Sigmoid colon (tissue), 6 donors: ENCODE measurements at regions not wholly inside any gene's neighbourhood (a gene's known extent, or its start where the extent isn't known, plus 50 kb on each side); places are given as distances from the start of the nearest gene placed in this dataset.

ENCODE experiments used
- DNase-seq: peaks from one replicate; pipeline ENCODE4 v3.0.0-alpha.2; 2019
- H3K27ac ChIP-seq, 4 donors: fragments of 200-600 bp; sonication (generic); one replicate each; pipeline ENCODE4 v1.5.1; 2016 to 2019; ENCODE audit warnings: mild to moderate bottlenecking in 1 of 4
- H3K27me3 ChIP-seq, 3 donors: fragments of 200-600 bp; sonication (generic); one replicate each; pipeline ENCODE4 v1.5.1; 2019; ENCODE audit warnings: mild to moderate bottlenecking in 1 of 3
- H3K36me3 ChIP-seq, 4 donors: fragments of 200-600 bp; sonication (generic); one replicate each; pipeline ENCODE4 v1.5.1; 2016 to 2019
- H3K4me1 ChIP-seq, 4 donors: fragments of 200-600 bp; sonication (generic); one replicate each; pipeline ENCODE4 v1.5.1; 2017 to 2019
- H3K4me3 ChIP-seq, 4 donors: fragments of 200-600 bp; sonication (generic); one replicate each; pipeline ENCODE4 v1.5.1; 2017 to 2019; ENCODE audit warnings: mild to moderate bottlenecking in 2 of 4, moderate library complexity in 1 of 4
- H3K9me3 ChIP-seq, 4 donors: fragments of 200-600 bp in 3 of 4; sonication (generic) in 3 of 4; one replicate each; pipeline versions ENCODE4 v1.5.1 to v1.6.1; 2013 to 2019
- CTCF ChIP-seq, 4 experiments: fragments of 450-650 bp in 3 of 4; fragments of 200-600 bp in 1 of 4; IDR thresholded peaks; one replicate each; pipeline ENCODE4 v1.5.1; 2016 to 2019; ENCODE audit warnings: antibody characterized with exemption in 4 of 4, mild to moderate bottlenecking in 3 of 4, moderate library complexity in 2 of 4
- EP300 ChIP-seq, 4 donors: sonication (generic); formaldehyde crosslinking; IDR thresholded peaks; one replicate each; pipeline ENCODE4 v1.6.1; 2017; ENCODE audit warnings: antibody characterized with exemption in 4 of 4
- POLR2A ChIP-seq, 2 donors: fragments of 450-650 bp; IDR thresholded peaks; one replicate each; pipeline ENCODE4 v1.6.1; 2016; ENCODE audit warnings: antibody characterized with exemption in 2 of 2, mild to moderate bottlenecking in 2 of 2, moderate library complexity in 2 of 2
- POLR2AphosphoS5 ChIP-seq, 4 donors: sonication (generic); formaldehyde crosslinking; IDR thresholded peaks; one replicate each; pipeline ENCODE4 v1.6.1; 2017; ENCODE audit warnings: antibody characterized with exemption in 4 of 4
- WGBS, 2 donors: extraction: QIAGEN DNeasy Blood & Tissue Kit; methylation state at CpG; one replicate each; pipeline ENCODE4 v1.1.7; 2013; 5-methylcytosine and 5-hydroxymethylcytosine counted together
- intact Hi-C: fragments of 100-400 bp; cut with DNase I; formaldehyde crosslinking; loops from one replicate; pipeline ENCODE4 v1.15.1; 2023
- donor health status: healthy with polysubstance abuse.
- donor health status: healthy.

DNA sequence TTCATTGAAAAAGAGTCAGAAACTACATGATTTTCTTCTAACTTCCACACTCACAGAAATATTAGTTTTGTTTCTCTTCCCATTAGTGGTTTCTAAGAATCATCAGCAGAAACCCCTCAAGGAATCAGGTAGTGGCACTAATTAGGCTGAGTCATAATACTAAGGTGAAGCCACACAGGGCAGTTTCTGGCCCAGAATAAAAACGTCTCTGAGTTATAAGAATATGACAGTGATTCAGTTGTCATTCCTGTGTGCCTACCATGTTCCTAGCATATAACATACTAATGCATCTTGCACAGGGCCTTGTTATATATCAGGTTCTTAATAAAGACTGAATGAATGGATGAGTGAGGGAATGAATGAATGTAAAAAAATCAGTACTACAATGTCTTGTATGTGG lies 206.0 kb upstream of the PLEKHG7 start:
- TF ChIP-seq POLR2AphosphoS5 (IDR thresholded peaks at IDR 0.05) = no peak
- TF ChIP-seq EP300 (IDR thresholded peaks at IDR 0.05) = no peak
- no peak for TF ChIP-seq POLR2A (IDR thresholded peaks at IDR 0.05)
- no peak for TF ChIP-seq CTCF (IDR thresholded peaks at IDR 0.05)
- H3K4me1 ChIP-seq = no peaks in the 10 kb centered on the region
- intact Hi-C loops = no loop called here
- H3K4me3 ChIP-seq = no peak overlapping the region
- H3K27ac ChIP-seq = no peak overlapping the region
- 64 to 68% methylated on average over 1 of the region's 1 CpG for WGBS, 2 donors
- H3K36me3 ChIP-seq = no peaks in the 10 kb centered on the region
- no peak for DNase-seq
- no peaks in the 10 kb centered on the region for H3K9me3 ChIP-seq
- H3K27me3 ChIP-seq = no peaks in the 10 kb centered on the region

DNA sequence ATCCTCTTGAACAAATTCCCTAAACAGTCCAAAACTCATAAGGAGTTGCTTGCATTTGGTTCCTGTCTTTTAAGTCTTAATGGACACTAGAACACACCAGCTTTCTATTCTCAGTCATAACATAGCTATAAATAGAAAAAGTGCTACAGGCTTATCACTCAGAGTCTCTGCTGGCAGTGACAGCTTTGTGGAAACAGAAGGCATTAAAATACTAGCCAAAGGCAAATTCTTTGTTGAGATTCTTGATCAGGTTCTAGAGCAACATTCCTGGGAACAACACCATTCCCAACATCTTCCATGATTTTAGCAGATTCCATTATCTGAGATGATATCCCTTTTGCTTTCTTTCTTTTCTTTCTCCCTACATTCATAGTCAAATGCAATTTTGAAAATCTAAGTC lies 207.7 kb upstream of the PLEKHG7 start:
- H3K4me3 ChIP-seq = no peak overlapping the region
- intact Hi-C loops = no loop called here
- H3K27ac ChIP-seq = no peak overlapping the region
- H3K27me3 ChIP-seq = no peaks in the 10 kb centered on the region
- no peak for DNase-seq
- H3K36me3 ChIP-seq = no peaks in the 10 kb centered on the region
- no peak for TF ChIP-seq EP300 (IDR thresholded peaks at IDR 0.05)
- TF ChIP-seq POLR2A (IDR thresholded peaks at IDR 0.05) = no peak
- TF ChIP-seq POLR2AphosphoS5 (IDR thresholded peaks at IDR 0.05) = no peak
- TF ChIP-seq CTCF (IDR thresholded peaks at IDR 0.05) = no peak
- H3K4me1 ChIP-seq = no peaks in the 10 kb centered on the region
- H3K9me3 ChIP-seq = no peaks in the 10 kb centered on the region

GRCh38 chr12:92493816-92494215 lies 209.0 kb upstream of the PLEKHG7 start:
- DNase-seq = no peak
- Histone ChIP-seq H3K4me1 (no peaks in the 10 kb centered on the region), H3K27me3 (no peaks in the 10 kb centered on the region), H3K4me3 (no peak overlapping the region), H3K36me3 (no peaks in the 10 kb centered on the region), H3K27ac (no peak overlapping the region), H3K9me3 (no peaks in the 10 kb centered on the region)
- intact Hi-C loops = no loop called here
- no peak for TF ChIP-seq POLR2A (IDR thresholded peaks at IDR 0.05)
- TF ChIP-seq CTCF (IDR thresholded peaks at IDR 0.05) = no peak
- no peak for TF ChIP-seq EP300 (IDR thresholded peaks at IDR 0.05)
- TF ChIP-seq POLR2AphosphoS5 (IDR thresholded peaks at IDR 0.05) = no peak

DNA sequence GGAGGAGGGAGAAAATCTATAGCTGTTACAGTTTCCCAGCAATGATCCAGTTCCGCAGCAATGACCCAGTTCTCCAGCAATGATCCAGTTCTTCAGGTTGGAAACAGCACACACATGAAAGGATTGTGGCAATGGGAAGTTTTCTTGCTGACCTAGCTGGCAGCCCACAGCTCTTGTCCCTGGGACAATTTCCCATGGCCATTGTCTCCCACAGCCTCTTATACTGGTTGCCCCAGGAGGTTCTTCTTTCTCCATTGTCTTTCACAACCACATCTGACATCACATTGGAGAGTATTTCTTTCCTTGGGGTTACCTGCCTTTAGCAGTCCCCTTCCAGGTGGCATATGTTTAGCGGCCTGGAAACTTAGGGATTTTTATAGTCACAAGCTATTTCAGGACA lies 209.8 kb upstream of the PLEKHG7 start:
- Histone ChIP-seq H3K4me3 (no peak overlapping the region), H3K36me3 (no peaks in the 10 kb centered on the region), H3K27ac (no peak overlapping the region), H3K9me3 (no peaks in the 10 kb centered on the region), H3K4me1 (no peaks in the 10 kb centered on the region), H3K27me3 (no peaks in the 10 kb centered on the region)
- intact Hi-C loops = no loop called here
- DNase-seq = no peak
- WGBS, 2 donors = 97 to 99% methylated on average over 2 of the region's 2 CpGs
- TF ChIP-seq EP300 (IDR thresholded peaks at IDR 0.05) (no peak), POLR2A (IDR thresholded peaks at IDR 0.05) (no peak), CTCF (IDR thresholded peaks at IDR 0.05) (no peak), POLR2AphosphoS5 (IDR thresholded peaks at IDR 0.05) (no peak)

GRCh38 chr12:92492291-92492690 lies 210.5 kb upstream of the PLEKHG7 start:
- H3K9me3 ChIP-seq = no peaks in the 10 kb centered on the region
- DNase-seq = no peak
- H3K4me3 ChIP-seq = no peak overlapping the region
- intact Hi-C loops = no loop called here
- no peaks in the 10 kb centered on the region for H3K36me3 ChIP-seq
- no peaks in the 10 kb centered on the region for H3K4me1 ChIP-seq
- H3K27ac ChIP-seq = no peak overlapping the region
- H3K27me3 ChIP-seq = no peaks in the 10 kb centered on the region
- TF ChIP-seq POLR2A (IDR thresholded peaks at IDR 0.05) (no peak), CTCF (IDR thresholded peaks at IDR 0.05) (no peak), EP300 (IDR thresholded peaks at IDR 0.05) (no peak), POLR2AphosphoS5 (IDR thresholded peaks at IDR 0.05) (no peak)
